HuH-7.5 (cell line): ENCODE measurements at regions not wholly inside any gene's neighbourhood (a gene's known extent, or its start where the extent isn't known, plus 50 kb on each side); places are given as distances from the start of the nearest gene placed in this dataset.
"Not testable (repeated sequence)": the region's sequence is repeated elsewhere in the genome, so short reads cannot be mapped to it uniquely, and the experiment has no call there.

Source experiments
- DNase-seq: peaks from one replicate; pipeline ENCODE4 v3.0.0; 2011; ENCODE audit warnings: low spot score

- peak; percentile 22 for DNase-seq
These were observed 78.0 kb upstream of the PNPT1 start for GRCh38 chr2:55771612-55772011.

- no peak for DNase-seq
These were observed 75.3 kb upstream of the PNPT1 start for GRCh38 chr2:55768991-55769390.

GRCh38 chr2:55766947-55767346, 73.3 kb upstream of the PNPT1 start:
- DNase-seq, result no peak

GRCh38 chr2:55765708-55766107, 72.1 kb upstream of the PNPT1 start:
- DNase-seq, result not testable (repeated sequence)

- DNase-seq, result no peak
These were observed 70.1 kb upstream of the PNPT1 start for GRCh38 chr2:55763721-55764120.

GRCh38 chr2:55761526-55761925, 67.9 kb upstream of the PNPT1 start:
- DNase-seq, result no peak

GRCh38 chr2:55761024-55761423, 67.4 kb upstream of the PNPT1 start:
- DNase-seq, result no peak

GRCh38 chr2:55760125-55760524, 66.5 kb upstream of the PNPT1 start:
- no peak for DNase-seq

GRCh38 chr2:55759271-55759921, 65.8 kb upstream of the PNPT1 start:
- no peak for DNase-seq

- no peak for DNase-seq
These were observed 58.3 kb upstream of the PNPT1 start for GRCh38 chr2:55751966-55752365.

- DNase-seq, result no peak
These were observed 49.9 kb upstream of the PNPT1 start for GRCh38 chr2:55743583-55743982.
